ACC112 (cell line): ENCODE measurements at regions not wholly inside any gene's neighbourhood (a gene's known extent, or its start where the extent isn't known, plus 50 kb on each side); places are given as distances from the start of the nearest gene placed in this dataset.

Source experiments
- H2AFZ ChIP-seq: fragments of 200-600 bp; sonication (generic); one replicate; pipeline ENCODE4 v1.6.0; 2017; ENCODE audit warnings: antibody characterized with exemption, low read length; ENCODE audit not compliant: unreplicated experiment
- H3K27ac ChIP-seq: fragments of 200-600 bp; sonication (generic); 2 replicates; pipeline ENCODE4 v1.5.1; 2014; ENCODE audit warnings: low read depth, mild to moderate bottlenecking, antibody characterized with exemption, low read length, moderate library complexity
- H3K27me3 ChIP-seq: fragments of 200-600 bp; sonication (generic); 2 replicates; pipeline ENCODE4 v1.6.1; 2014; ENCODE audit warnings: mild to moderate bottlenecking, antibody characterized with exemption, low read length, moderate library complexity, mixed read lengths; ENCODE audit not compliant: insufficient read depth
- H3K36me3 ChIP-seq: fragments of 200-600 bp; sonication (generic); 2 replicates; pipeline ENCODE4 v1.6.1; 2016; ENCODE audit warnings: mild to moderate bottlenecking, antibody characterized with exemption, low read length, moderate library complexity, mixed read lengths; ENCODE audit not compliant: insufficient read depth
- H3K4me1 ChIP-seq: fragments of 200-600 bp; sonication (generic); one replicate; pipeline ENCODE4 v1.6.1; 2016; ENCODE audit warnings: low read length, mixed read lengths; ENCODE audit not compliant: insufficient read depth, unreplicated experiment, control insufficient read depth
- H3K4me3 ChIP-seq: fragments of 200-600 bp; sonication (generic); 2 replicates; pipeline ENCODE4 v1.5.1; 2014; ENCODE audit warnings: mild to moderate bottlenecking, low read depth, low read length
- H3K79me2 ChIP-seq: fragments of 200-600 bp; sonication (generic); one replicate; pipeline ENCODE4 v1.6.0; 2016; ENCODE audit warnings: low read length; ENCODE audit not compliant: control insufficient read depth, unreplicated experiment, insufficient read depth

GRCh38 chr22:48557473-48557872, 1270.2 kb downstream of the BRD1 start:
- H2AFZ ChIP-seq = no peak overlapping the region
- H3K4me3 ChIP-seq = no peak overlapping the region
- H3K79me2 ChIP-seq = no peaks in the 10 kb centered on the region
- H3K27me3 ChIP-seq = no peaks in the 10 kb centered on the region
- H3K36me3 ChIP-seq = no peaks in the 10 kb centered on the region
- H3K27ac ChIP-seq = no peak overlapping the region
- no peaks in the 10 kb centered on the region for H3K4me1 ChIP-seq

GRCh38 chr22:48556751-48557150, 1270.9 kb downstream of the BRD1 start:
- no peak overlapping the region for H3K4me3 ChIP-seq
- no peak overlapping the region for H2AFZ ChIP-seq
- no peaks in the 10 kb centered on the region for H3K4me1 ChIP-seq
- H3K27me3 ChIP-seq = no peaks in the 10 kb centered on the region
- no peak overlapping the region for H3K27ac ChIP-seq
- H3K79me2 ChIP-seq = no peaks in the 10 kb centered on the region
- H3K36me3 ChIP-seq = no peaks in the 10 kb centered on the region

GRCh38 chr22:48556222-48556621, 1271.5 kb downstream of the BRD1 start:
- Histone ChIP-seq H2AFZ (no peak overlapping the region), H3K79me2 (no peaks in the 10 kb centered on the region), H3K27me3 (no peaks in the 10 kb centered on the region), H3K4me3 (no peak overlapping the region), H3K4me1 (no peaks in the 10 kb centered on the region), H3K27ac (no peak overlapping the region), H3K36me3 (no peaks in the 10 kb centered on the region)

- H3K36me3 ChIP-seq = no peaks in the 10 kb centered on the region
- H3K27ac ChIP-seq = no peak overlapping the region
- no peaks in the 10 kb centered on the region for H3K27me3 ChIP-seq
- H3K79me2 ChIP-seq = no peaks in the 10 kb centered on the region
- no peak overlapping the region for H3K4me3 ChIP-seq
- no peak overlapping the region for H2AFZ ChIP-seq
- H3K4me1 ChIP-seq = no peaks in the 10 kb centered on the region
Measured at GRCh38 chr22:48555606-48556005, 1272.1 kb downstream of the BRD1 start.

- Histone ChIP-seq H3K79me2 (no peaks in the 10 kb centered on the region), H3K27ac (no peak overlapping the region), H3K4me1 (no peaks in the 10 kb centered on the region), H3K36me3 (no peaks in the 10 kb centered on the region), H3K27me3 (no peaks in the 10 kb centered on the region), H2AFZ (no peak overlapping the region), H3K4me3 (no peak overlapping the region)
Measured at GRCh38 chr22:48554893-48555572, 1272.6 kb downstream of the BRD1 start.

GRCh38 chr22:48553694-48554308, 1273.9 kb downstream of the BRD1 start:
- Histone ChIP-seq H3K4me1 (no peaks in the 10 kb centered on the region), H3K36me3 (no peaks in the 10 kb centered on the region), H3K27ac (no peak overlapping the region), H2AFZ (no peak overlapping the region), H3K4me3 (no peak overlapping the region), H3K27me3 (no peaks in the 10 kb centered on the region), H3K79me2 (no peaks in the 10 kb centered on the region)

- no peaks in the 10 kb centered on the region for H3K36me3 ChIP-seq
- H2AFZ ChIP-seq = no peak overlapping the region
- no peak overlapping the region for H3K4me3 ChIP-seq
- H3K79me2 ChIP-seq = no peaks in the 10 kb centered on the region
- no peaks in the 10 kb centered on the region for H3K27me3 ChIP-seq
- H3K4me1 ChIP-seq = no peaks in the 10 kb centered on the region
- no peak overlapping the region for H3K27ac ChIP-seq
Measured at GRCh38 chr22:48553119-48553518, 1274.6 kb downstream of the BRD1 start.

- H3K27me3 ChIP-seq = no peaks in the 10 kb centered on the region
Measured at GRCh38 chr22:48551716-48552268, 1275.9 kb downstream of the BRD1 start.

GRCh38 chr22:48551061-48551460, 1276.6 kb downstream of the BRD1 start:
- no peaks in the 10 kb centered on the region for H3K4me1 ChIP-seq
- H2AFZ ChIP-seq = no peak overlapping the region
- H3K4me3 ChIP-seq = no peak overlapping the region
- H3K27ac ChIP-seq = no peak overlapping the region
- H3K27me3 ChIP-seq = no peaks in the 10 kb centered on the region
- no peaks in the 10 kb centered on the region for H3K79me2 ChIP-seq
- H3K36me3 ChIP-seq = no peaks in the 10 kb centered on the region

More at GRCh38 chr22:48551716-48552268, 1275.9 kb downstream of the BRD1 start:
- H3K36me3 ChIP-seq = no peaks in the 10 kb centered on the region
- no peak overlapping the region for H3K27ac ChIP-seq
- H3K4me3 ChIP-seq = no peak overlapping the region
- no peaks in the 10 kb centered on the region for H3K79me2 ChIP-seq
- H3K4me1 ChIP-seq = no peaks in the 10 kb centered on the region
- H2AFZ ChIP-seq = no peak overlapping the region

GRCh38 chr22:48548391-48548790, 1279.3 kb downstream of the BRD1 start:
- Histone ChIP-seq H3K27ac (no peak overlapping the region), H3K36me3 (no peaks in the 10 kb centered on the region), H3K27me3 (no peaks in the 10 kb centered on the region), H3K4me3 (no peak overlapping the region), H3K4me1 (no peaks in the 10 kb centered on the region), H2AFZ (no peak overlapping the region), H3K79me2 (no peaks in the 10 kb centered on the region)

GRCh38 chr22:48547971-48548370, 1279.7 kb downstream of the BRD1 start:
- Histone ChIP-seq H3K27ac (no peak overlapping the region), H3K36me3 (no peaks in the 10 kb centered on the region), H3K27me3 (no peaks in the 10 kb centered on the region), H3K79me2 (no peaks in the 10 kb centered on the region), H3K4me3 (no peak overlapping the region), H3K4me1 (no peaks in the 10 kb centered on the region), H2AFZ (no peak overlapping the region)
